GM11168 (cell line): ENCODE measurements at regions not wholly inside any gene's neighbourhood (a gene's known extent, or its start where the extent isn't known, plus 50 kb on each side); places are given as distances from the start of the nearest gene placed in this dataset.
"Not testable (repeated sequence)": the region's sequence is repeated elsewhere in the genome, so short reads cannot be mapped to it uniquely, and the experiment has no call there.

Experiments
- in situ Hi-C: fragments of 300-500 bp; cut with MboI; formaldehyde crosslinking; loops from one replicate; pipeline ENCODE4 v1.12.0; 2022; ENCODE audit warnings: low sequenced_read_pairs; ENCODE audit not compliant: unreplicated experiment

DNA sequence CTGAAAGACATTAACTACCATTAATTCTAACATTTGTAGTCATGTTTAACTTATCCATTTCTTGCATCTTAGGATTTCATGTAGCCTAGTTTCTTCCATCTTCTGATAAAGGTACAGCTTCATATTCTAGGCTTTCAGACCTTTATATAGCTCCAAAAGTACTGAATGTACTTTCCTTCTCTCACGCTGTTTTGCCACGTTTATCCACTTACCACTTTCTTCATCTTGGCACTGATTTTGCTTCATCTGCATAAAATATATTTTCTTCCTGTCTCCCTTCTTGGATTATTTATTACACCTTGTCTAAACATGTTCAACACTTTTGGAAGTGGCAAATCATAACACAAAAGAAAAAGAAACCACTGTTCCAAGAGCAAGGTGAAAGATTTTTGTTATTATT lies 553.8 kb downstream of the DTWD2 start:
- in situ Hi-C loops, result no loop called here

DNA sequence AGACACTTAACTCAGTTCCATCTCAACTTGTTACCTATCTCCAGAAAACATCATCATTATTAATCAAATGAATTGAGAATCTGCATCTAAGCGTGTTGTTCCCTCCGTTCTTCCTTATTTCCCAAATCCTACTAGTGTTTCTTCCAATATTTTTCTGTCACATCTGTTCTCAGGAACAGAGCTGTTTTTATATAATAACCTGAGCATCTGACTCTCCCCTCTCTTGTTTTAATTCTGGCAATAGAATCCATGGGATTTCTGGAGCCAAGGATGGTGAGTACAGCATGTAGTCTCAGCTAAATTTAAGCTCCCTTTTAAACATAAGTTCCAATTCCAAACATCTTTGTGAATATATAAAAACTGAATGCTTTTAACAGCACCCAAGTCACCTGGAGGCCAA lies 558.3 kb downstream of the DTWD2 start:
- in situ Hi-C loops, result no loop called here

DNA sequence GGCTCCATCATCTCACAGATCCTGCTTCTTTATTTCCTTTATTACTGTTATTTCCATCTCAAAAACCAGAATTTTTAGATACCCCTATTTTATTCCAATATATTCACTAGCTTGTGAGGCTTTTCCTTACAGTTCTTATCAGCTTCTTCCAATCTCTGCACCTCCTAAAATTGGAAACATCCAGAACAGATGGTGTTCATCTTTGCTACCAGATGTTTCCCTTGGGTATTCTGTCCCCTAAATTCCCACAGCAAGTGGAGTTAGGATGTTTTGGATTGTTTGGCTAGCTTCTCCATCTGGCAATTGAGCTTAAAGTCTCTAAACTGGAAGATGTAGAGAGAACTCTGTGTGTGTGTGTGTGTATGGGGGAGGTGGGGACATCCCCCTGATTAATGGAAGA lies 580.4 kb downstream of the DTWD2 start:
- in situ Hi-C loops, result no loop called here

DNA sequence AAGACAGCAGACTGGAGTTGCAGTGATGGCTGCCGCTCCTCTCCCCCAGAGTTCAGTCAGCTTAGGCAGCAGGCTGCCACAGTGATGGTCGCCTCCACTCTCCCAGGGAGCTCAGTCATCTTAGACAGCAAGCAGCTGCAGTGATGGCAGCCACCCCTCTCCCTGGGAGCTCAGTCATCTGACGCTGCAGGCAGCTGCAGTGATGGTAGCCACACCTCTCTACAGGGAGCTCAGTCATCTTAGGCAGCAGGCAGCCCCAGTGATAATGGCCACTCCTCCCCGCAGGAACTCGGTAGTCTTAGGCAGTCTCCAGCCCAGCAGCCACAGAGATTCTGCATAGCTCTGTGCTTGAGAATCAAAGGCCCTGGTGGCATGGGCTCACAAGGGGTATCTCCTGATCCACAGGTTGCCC lies 582.7 kb downstream of the DTWD2 start:
- in situ Hi-C loops, result no loop called here

DNA sequence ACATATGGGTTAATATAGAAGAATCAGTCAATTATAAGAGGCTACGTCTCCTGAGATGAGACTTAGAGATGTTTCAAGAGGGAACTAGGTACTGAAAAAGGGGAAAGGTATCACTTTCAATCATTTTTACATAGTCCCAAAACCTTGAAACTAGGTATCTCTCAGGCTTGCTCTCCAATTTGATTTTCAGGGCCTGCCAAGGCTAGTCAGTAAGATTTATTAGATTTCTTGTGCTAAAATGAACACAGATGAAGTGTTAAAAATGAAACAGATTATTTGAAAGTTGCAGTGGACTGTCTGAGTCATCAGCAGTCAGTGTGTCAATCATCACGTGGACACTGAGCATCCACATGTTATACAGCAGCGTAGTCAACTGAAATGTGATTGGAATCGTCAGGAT lies 591.1 kb downstream of the DTWD2 start:
- in situ Hi-C loops, result no loop called here

DNA sequence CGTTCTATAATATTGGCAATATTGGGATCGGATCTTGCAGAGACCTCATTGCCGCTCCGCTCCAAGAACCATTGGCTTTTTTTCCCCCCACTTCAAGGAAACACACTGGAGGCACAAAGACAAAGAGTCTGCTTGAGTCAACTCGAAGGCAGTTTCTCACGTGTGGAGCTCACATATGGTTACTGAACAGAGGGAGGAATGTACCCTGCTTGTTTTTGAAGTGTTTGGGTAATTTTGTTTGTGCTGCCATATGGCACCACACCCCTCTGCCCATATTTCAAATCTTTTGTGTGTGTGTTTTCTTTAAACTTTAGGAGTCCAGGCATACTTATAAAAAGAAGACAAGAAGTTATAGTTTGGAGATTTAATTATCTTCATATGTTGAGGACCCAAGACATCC lies 595.9 kb downstream of the DTWD2 start:
- in situ Hi-C loops, result no loop called here

DNA sequence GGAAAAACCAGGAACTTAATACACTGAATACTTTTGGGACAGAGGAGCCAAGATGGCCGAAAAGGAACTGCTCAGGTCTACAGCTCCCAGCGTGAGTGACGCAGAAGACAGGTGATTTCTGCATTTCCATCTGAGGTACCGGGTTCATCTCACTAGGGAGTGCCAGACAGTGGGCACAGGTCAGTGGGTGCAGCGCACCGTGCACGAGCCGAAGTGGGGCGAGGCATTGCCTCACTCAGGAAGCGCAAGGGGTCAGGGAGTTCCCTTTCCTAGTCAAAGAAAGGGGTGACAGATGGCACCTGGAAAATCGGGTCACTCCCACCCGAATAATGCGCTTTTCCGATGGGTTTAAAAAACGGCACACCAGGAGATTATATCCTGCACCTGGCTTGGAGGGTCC lies 605.4 kb downstream of the DTWD2 start:
- in situ Hi-C loops, result not testable (repeated sequence)

DNA sequence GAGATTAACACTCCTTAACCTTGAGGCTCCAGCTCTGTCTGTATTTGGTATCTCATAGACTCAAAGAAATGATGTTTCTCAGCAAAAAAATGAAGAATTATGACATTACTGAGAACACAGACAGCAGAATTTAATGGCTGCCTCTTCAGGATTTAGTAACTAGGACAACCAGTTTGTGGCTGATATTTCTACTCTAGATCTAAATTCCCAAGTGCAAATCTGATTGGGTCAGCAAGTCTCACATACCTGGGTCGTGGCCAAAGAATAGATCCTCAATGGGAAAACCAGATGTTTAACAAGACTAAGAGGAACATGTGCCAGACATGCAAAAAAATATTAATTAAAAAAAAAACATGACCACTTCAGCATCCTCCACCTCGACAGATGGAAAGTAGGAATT lies 608.9 kb downstream of the DTWD2 start:
- in situ Hi-C loops, result no loop called here

DNA sequence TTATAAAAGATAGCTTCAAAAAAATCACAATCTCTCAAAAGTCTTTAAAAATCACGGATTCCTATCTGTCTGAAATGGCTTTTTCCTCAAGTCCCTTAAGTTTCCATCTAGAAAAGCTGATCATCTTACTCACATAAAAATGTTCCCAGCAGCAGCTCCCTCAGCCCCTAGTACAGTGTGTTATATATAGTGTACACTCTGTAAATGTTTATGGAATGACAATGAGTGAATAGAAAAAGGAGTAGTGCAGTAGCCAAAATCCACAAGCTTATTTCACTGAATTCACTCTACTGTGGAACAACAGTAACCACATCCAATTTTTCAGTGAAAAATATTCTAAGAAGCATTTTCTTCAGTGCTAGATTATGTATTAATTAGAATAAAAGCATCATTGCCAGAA lies 609.4 kb downstream of the DTWD2 start:
- in situ Hi-C loops, result no loop called here

DNA sequence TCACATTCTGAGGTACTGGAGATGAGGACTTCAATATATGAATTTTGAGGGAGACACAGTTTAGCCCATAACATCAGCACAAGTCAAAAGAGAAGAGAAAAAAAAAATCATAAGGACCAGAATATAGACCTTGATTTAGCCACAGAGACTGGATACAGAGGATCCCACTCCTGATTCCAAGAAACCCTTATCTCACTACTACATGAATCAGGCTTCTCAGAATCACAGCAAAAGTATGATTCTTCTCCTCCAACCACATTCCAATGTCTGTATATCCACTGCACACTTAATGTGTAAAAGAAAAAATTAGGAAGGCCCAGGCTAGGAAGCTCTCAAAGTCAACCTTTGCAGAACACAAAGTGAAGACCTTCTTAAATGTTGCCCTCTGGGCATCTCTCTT lies 610.9 kb downstream of the DTWD2 start:
- in situ Hi-C loops, result no loop called here

DNA sequence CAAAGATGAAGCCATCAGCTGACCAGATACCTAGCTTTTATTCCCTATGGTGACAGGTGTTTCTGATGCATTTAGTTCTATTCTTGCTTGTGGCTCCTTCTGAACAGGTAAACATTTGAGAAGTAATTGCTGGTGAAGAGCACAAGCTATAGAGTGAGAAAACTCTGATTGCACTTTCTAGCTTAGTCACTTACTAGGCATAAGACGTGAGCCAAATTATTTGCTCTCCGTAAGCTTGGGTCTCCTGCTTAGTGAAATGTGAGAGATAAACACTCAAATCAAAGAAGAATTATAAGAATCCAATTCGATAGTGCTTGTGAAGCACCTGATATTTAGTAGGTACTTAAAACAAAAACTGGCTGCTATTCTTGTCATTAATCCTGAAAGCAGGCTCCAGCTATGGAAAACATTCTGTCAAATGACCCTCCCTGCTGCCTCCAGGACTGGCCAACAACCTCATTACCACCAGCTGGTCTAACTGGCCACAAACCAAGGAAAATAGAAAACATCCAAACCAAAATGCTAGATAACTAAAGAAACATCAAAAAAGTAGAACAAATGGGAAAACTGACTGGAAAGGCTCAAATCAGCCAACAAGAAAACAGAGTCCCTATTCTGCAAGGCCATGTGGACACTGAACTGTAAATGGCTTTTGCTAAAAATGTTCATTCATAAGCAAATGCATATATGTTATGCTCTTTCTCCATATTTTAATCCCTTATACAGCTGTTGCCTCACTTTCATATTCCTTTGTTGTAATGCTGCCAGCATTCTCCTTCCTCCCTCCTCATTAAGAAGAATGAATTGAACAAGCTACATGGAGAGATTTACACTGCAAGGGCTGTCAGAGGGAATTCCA lies 616.1 kb downstream of the DTWD2 start:
- in situ Hi-C loops, result no loop called here

DNA sequence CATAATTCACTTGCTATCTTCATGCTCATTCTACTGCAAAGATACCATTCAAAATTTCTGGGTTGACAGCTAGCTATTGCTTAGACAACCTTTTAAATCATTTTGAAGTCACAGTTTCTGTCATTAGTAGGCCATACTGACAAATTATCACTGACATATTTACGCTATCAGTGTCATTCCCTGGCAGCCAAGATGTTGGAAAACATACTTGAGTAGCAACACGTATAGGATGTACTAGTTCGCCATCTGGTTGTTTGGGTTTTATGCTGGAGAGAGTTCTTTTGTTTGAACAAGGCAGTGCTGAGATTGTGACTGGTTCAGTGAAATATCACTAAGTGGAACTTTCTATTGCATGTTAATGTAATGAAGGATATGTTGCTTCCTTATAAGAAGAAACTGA lies 621.9 kb downstream of the DTWD2 start:
- in situ Hi-C loops, result no loop called here

DNA sequence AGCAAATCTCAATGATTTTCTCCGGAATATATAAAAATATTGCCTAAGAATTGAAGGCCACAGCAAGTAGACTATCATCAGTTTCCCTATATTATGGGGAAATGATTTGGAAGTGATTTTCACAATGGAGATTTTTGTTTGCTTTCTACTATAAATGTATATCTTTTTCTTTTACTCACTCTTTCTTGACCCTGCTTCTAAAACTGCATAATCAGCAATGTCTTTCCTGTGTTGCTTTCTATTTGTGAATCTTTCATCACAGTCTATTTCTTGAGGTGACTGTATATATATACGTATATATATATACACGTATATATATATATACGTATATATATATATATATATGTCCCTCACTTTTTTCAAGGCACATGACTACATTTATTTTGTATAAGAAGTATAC lies 622.6 kb downstream of the DTWD2 start:
- in situ Hi-C loops, result no loop called here

DNA sequence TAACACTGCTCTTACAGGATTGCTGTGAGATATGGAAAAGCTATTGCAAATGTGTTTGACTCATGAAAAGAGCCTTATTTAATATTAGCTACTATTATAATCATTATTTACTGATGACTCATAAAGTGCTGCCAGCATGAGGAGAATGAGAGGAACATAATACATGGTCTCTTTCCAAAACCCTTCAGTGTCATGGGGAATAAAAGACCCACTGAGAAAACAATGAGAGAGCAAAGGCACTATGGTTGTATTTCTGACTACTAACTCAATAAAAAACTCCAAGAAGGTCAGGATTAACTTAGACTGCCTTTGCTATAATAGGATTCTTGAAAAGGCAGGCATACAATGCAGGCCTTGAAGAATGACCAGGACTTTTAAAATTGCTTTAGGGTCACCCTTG lies 633.5 kb downstream of the DTWD2 start:
- in situ Hi-C loops, result no loop called here

DNA sequence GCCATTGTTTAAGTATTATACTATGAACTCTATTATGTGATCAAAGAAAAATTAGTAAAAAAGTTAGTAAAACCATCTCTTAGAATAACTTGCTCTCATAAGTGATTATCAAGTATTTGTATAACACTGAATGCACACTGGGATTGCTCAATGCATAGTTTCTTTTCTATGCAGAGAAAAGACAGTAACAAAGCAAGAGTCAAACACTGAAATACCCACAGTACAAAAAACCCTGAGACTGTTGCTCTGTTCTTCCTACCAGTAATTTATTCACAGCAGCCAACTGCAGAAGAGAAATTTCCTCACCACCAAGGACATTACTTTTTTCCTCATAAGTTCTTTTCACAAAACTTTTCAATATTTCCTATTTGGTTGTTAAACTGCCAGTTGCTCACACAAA lies 634.4 kb downstream of the DTWD2 start:
- in situ Hi-C loops, result no loop called here

DNA sequence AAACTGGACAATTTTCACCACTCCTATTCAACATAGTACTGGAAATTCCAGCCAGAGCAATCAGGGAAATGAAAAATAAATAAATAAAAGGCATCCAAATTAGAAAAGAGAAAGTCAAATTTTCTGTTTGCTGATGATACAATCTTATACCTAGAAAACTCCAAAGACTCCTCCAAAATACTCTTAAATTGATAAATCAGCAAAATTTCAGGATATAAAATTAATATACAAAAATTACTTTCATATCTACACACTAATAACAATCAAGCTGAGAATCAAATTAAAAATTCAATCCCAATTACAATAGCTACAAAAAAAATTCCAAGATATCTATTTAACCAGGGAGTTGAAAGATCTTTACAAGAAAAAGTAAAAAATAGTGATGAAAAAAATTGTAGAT lies 651.9 kb downstream of the DTWD2 start:
- in situ Hi-C loops, result no loop called here

DNA sequence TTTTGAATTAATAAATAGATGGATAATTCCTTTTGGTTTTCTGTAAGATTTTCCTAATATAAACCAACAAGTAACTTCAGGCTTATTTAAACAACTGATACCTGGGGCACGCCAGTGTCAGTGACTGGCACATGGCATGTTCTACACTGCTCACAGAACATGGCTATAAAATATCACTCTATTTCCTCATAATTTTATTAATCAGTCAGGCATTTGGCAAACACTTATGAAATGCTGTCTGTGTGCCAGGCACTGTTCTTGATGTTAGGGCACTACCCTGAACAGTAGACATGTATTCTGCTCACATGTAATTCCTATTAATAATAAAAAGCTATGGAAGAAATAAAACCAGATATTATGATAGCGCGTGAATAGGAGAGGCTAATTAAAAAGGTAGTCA lies 661.0 kb downstream of the DTWD2 start:
- in situ Hi-C loops, result no loop called here

DNA sequence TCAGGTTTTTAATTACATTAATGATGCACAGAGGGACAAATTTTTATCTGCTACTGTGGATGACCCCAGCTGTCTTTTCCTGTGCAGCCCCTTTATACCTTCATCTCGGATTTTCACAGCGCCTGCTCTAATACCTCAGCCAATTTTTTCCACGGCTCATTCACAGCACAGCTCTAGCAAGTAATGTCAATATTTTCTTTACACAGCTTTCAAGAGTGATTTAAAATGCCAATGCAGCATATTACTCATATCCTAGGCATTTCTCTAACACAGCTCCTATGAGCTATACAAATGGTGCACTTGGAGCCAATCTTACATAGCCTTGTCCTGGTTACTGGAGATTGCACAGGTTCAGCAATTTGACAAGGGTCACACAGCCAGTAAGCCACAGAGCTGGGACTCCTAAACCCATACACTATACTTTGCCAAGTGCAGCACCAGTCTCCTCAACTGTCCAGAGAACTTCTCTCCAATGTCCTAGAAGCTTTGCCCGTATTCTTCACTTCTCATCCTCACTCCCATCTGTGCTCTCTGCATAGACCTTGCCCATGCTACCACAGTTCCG lies 661.8 kb downstream of the DTWD2 start:
- in situ Hi-C loops, result no loop called here

DNA sequence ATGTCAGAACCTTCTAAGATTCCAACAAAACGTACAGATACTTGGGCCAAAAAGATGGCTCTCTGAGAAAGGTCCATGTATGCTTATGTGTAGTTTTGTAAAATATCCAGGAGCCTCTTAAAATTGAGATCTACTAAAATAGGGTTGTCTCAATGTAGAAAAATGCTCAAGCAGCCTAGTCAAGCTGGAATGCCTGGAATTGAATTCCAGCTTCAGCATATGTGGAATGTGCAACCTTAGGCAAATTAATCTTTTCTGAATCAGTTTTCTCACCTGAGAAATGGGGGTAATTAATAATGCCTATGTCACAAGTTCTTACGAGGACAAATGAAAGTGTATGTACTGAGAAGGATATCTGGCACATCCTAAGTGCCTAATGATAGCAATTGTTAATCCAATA lies 662.4 kb downstream of the DTWD2 start:
- in situ Hi-C loops, result no loop called here

DNA sequence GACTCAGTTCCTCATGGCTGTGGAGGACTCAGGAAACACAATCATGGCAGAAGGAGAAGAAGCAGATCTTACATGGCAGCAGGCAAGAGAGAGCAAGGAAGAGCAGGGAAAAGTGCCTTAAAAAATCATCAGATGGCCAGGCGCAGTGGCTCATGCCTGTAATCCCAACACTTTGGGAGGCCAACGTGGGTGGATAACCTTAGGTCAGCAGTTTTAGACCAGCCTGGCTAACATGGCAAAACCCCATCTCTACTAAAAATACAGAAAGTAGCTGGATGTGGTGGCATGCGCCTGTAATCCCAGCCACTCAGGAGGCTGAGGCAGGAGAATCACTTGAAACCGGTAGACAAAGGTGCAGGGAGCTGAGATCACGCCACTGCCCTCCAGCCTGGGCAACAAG lies 664.6 kb downstream of the DTWD2 start:
- in situ Hi-C loops, result not testable (repeated sequence)

DNA sequence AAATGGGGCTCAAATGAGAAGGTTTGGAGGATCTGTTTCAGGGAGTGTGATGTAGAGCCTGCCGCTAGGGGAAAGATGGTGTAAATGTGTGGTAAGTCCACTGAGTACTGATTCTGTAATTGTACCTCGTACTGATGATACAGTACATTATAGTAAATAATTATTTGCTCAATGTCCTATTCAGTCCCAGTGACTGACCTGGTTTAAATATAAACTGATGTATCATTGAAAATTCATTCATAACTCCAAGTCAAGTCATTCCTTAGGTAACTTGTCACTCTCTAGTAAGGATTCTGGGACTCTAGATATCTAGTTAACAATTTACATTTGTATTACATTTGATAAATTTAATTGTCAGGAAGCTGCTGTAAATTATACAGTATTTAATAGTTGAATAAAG lies 667.3 kb downstream of the DTWD2 start:
- in situ Hi-C loops, result no loop called here

DNA sequence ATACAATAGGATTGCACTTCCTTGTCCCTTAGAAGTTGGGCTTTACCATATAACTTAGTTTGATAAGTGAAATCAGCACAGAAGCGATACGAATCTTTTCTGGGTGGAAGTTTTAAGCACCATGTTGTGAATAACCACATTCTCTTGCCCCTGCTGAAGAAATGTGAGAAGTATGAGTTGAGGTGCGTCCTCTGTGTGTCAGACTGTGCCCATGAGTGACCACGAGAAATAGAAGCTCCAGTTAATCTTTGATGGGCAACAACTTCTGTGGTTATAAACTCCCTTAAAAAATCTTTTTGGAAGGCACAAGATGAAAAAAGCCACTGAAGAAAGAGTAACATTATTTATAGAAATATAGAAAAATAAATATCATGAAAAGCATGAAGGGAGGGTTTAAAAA lies 668.2 kb downstream of the DTWD2 start:
- in situ Hi-C loops, result no loop called here
